ENCODE measurements at regions not wholly inside any gene's neighbourhood (a gene's known extent, or its start where the extent isn't known, plus 50 kb on each side); places are given as distances from the start of the nearest gene placed in this dataset.

- TF ChIP-seq, protein P1, sequence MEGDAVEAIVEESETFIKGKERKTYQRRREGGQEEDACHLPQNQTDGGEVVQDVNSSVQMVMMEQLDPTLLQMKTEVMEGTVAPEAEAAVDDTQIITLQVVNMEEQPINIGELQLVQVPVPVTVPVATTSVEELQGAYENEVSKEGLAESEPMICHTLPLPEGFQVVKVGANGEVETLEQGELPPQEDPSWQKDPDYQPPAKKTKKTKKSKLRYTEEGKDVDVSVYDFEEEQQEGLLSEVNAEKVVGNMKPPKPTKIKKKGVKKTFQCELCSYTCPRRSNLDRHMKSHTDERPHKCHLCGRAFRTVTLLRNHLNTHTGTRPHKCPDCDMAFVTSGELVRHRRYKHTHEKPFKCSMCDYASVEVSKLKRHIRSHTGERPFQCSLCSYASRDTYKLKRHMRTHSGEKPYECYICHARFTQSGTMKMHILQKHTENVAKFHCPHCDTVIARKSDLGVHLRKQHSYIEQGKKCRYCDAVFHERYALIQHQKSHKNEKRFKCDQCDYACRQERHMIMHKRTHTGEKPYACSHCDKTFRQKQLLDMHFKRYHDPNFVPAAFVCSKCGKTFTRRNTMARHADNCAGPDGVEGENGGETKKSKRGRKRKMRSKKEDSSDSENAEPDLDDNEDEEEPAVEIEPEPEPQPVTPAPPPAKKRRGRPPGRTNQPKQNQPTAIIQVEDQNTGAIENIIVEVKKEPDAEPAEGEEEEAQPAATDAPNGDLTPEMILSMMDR (conservative IDR thresholded peaks at IDR 0.05; ENCODE audit: low read depth, low read length) = no peak
- TF ChIP-seq BHLHE40 (IDR thresholded peaks at IDR 0.05; ENCODE audit: low read depth, low read length) = no peak
- no peak for TF ChIP-seq POLR2A (IDR thresholded peaks at IDR 0.05; ENCODE audit: low read depth, low read length)
- TF ChIP-seq MAFK (IDR thresholded peaks at IDR 0.05; ENCODE audit: low read depth, low read length) = no peak
- TF ChIP-seq MAZ (IDR thresholded peaks at IDR 0.05; ENCODE audit: borderline replicate concordance, low read depth, low read length) = no peak
- TF ChIP-seq SMC3 (IDR thresholded peaks at IDR 0.05; ENCODE audit: low read depth, low read length) = no peak
- TF ChIP-seq USF2 (IDR thresholded peaks at IDR 0.05; ENCODE audit: low read depth, low read length) = no peak
- no peak for TF ChIP-seq FOS (IDR thresholded peaks at IDR 0.05; ENCODE audit: low read depth, low read length)
- no peak for TF ChIP-seq RAD21 (IDR thresholded peaks at IDR 0.05; ENCODE audit: low read length)
- TF ChIP-seq RFX5 (IDR thresholded peaks at IDR 0.05; ENCODE audit: low read depth, low read length) = no peak
- TF ChIP-seq CEBPB (IDR thresholded peaks at IDR 0.05; ENCODE audit: low read depth, low read length) = no peak
- TF ChIP-seq, protein P2, sequence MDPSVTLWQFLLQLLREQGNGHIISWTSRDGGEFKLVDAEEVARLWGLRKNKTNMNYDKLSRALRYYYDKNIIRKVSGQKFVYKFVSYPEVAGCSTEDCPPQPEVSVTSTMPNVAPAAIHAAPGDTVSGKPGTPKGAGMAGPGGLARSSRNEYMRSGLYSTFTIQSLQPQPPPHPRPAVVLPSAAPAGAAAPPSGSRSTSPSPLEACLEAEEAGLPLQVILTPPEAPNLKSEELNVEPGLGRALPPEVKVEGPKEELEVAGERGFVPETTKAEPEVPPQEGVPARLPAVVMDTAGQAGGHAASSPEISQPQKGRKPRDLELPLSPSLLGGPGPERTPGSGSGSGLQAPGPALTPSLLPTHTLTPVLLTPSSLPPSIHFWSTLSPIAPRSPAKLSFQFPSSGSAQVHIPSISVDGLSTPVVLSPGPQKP (IDR thresholded peaks at IDR 0.05; ENCODE audit: borderline replicate concordance, low read depth, low read length) = no peak
- no peak for TF ChIP-seq MXI1 (IDR thresholded peaks at IDR 0.05; ENCODE audit: borderline replicate concordance, low read depth, low read length)
- no peak for TF ChIP-seq RCOR1 (IDR thresholded peaks at IDR 0.05; ENCODE audit: insufficient replicate concordance, low read length)
Observed at GRCh38 chrX:16028576-16028975, 94.8 kb upstream of the GRPR start.
